ENCODE measurements at regions not wholly inside any gene's neighbourhood (a gene's known extent, or its start where the extent isn't known, plus 50 kb on each side); places are given as distances from the start of the nearest gene placed in this dataset.
A peak's percentile ranks its signal among the peaks of the same experiment; 100 is the strongest.
"Not testable (repeated sequence)": the region's sequence is repeated elsewhere in the genome, so short reads cannot be mapped to it uniquely, and the experiment has no call there.

DNA sequence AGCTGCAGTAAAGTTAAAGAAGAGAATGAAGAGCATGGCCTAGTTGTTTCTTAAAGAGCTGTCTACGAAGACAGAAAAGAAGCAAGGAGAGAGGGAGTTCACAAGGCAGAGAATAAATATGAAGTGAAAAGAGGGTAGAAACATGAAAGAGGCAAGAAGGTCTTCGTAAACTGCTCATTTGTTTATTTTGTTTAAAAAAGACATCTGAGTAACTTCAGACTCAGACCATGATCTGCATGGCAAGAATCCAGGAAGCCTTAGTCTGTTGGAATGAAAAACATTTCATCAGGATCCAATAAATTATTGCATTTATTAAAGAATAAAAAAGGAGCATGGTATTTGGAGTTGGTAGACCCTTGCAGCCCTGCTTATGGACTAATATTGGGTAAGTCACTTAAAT is 151.1 kb downstream of the SEM1 start:
- no peak for DNase-seq

- no peak for DNase-seq
Measured at GRCh38 chr7:96558093-96558492, 151.6 kb downstream of the SEM1 start.

- not testable (repeated sequence) for DNase-seq
Measured at GRCh38 chr7:96557598-96557997, 152.0 kb downstream of the SEM1 start.

GRCh38 chr7:96548664-96549063 is 161.0 kb downstream of the SEM1 start:
- no peak for DNase-seq

GRCh38 chr7:96547371-96547811 is 162.3 kb downstream of the SEM1 start:
- no peak for DNase-seq

GRCh38 chr7:96546426-96546825 is 163.2 kb downstream of the SEM1 start:
- no peak for DNase-seq

GRCh38 chr7:96539471-96539870 is 170.2 kb downstream of the SEM1 start:
- no peak for DNase-seq

- no peak for DNase-seq
Measured at GRCh38 chr7:96538632-96539031, 171.0 kb downstream of the SEM1 start.

GRCh38 chr7:96534221-96534620 is 175.4 kb downstream of the SEM1 start:
- no peak for DNase-seq

GRCh38 chr7:96532428-96532935 is 177.2 kb downstream of the SEM1 start:
- no peak for DNase-seq

- no peak for DNase-seq
Measured at GRCh38 chr7:96531331-96531730, 178.3 kb downstream of the SEM1 start.

GRCh38 chr7:96530786-96531185 is 178.9 kb downstream of the SEM1 start:
- DNase-seq: no peak

GRCh38 chr7:96527133-96527827 is 182.4 kb downstream of the SEM1 start:
- no peak for DNase-seq

GRCh38 chr7:96526496-96526895 is 183.2 kb downstream of the SEM1 start:
- peak in 1 of 2 donors; percentile 7 for DNase-seq

GRCh38 chr7:96521068-96521894 is 188.4 kb downstream of the SEM1 start:
- DNase-seq: no peak

- DNase-seq: no peak
Measured at GRCh38 chr7:96508371-96508770, 186.5 kb upstream of the SLC25A13 start.

GRCh38 chr7:96503597-96503996 is 181.7 kb upstream of the SLC25A13 start:
- DNase-seq: no peak

- DNase-seq: no peak
Measured at GRCh38 chr7:96501318-96501717, 179.4 kb upstream of the SLC25A13 start.

DNA sequence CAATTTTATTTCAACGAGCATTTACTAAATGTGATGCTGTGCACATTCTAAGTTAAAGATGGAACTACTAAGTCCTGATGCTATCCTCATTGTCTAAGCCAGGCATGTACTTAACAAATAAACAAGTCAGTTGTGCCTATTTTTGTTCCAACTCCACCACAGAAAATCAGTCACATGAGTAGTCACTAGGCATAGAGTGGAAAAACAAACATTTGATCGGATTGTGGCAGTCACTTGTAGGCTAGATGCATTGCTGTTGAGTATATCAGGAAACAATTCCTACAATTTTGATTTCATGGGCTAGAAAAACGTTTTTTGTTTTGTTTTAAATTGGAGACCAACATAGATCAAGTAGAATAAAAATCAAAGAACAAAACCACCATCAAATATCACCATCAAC is 177.6 kb upstream of the SLC25A13 start:
- DNase-seq: no peak

GRCh38 chr7:96497567-96497966 is 175.7 kb upstream of the SLC25A13 start:
- no peak for DNase-seq

GRCh38 chr7:96495751-96496216 is 173.9 kb upstream of the SLC25A13 start:
- no peak for DNase-seq

DNA sequence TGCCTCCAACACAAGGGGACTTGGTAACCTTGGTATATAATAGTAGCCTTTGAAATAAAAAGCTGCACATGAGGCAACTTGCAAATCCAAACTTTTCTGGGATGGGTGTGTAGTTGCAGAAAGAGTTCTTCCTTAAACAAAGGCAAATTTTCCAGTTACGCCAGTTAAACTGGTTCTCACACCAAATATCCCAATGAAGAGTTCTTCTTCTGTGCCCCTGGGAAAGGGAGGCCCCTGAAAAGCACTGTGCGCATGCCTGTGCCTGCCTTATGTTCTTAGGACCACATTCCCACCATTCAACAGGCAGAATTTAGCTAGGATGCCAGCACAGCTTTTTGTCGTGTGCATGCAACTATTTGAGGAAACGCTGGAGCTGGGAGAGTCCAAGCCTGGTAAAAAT is 164.8 kb upstream of the SLC25A13 start:
- DNase-seq: no peak

- DNase-seq: no peak
Measured at GRCh38 chr7:96484845-96485244, 162.9 kb upstream of the SLC25A13 start.

DNA sequence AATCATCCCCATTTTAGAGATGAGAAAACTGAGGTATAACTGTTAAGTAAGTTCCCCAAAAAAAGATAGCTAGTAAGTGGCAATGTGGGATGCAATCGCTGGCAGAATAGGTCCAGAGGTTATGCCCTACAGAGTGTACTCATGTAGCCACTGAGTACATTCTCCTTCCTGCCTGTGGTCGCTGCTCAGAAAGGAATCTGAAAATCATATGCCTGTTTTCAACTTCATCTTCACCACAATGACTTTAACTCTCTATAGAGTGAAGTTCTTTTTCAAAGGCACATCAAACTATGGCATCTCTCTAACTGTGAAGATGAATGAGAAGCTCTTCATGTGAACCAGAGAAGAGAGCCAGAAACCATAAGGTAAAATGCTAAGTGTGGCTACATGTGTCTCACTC is 162.2 kb upstream of the SLC25A13 start:
- no peak for DNase-seq
